Hematopoietic multipotent progenitor cell treated with erythropoietin and hydrocortisone succinate and interleukin-3 and kit ligand, for 4 days (in vitro differentiated cells): ENCODE measurements at regions not wholly inside any gene's neighbourhood (a gene's known extent, or its start where the extent isn't known, plus 50 kb on each side); places are given as distances from the start of the nearest gene placed in this dataset.

ENCODE experiments used
- DNase-seq: peaks from one replicate; pipeline ENCODE4 v3.0.0-alpha.2; 2015

DNA sequence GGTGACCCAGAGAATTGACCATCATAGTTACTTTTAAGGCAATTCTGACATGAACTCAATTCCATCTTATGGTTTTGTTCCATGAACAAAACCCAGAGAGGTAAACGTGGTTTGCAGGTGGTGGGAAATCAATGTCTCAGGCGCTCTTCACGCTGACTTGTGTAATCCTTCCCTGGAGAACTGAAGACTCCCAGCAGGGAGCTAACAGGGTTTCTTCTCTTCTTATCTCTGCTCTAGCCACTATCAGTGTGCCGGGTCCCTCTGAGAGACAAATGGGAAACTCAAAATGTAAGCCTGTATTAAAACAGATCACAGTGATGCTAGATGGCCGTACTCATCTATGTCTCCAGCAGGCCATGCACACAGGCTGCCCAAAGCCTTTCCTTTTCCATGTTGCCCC is 57.6 kb upstream of the ARGLU1 start:
- no peak for DNase-seq

GRCh38 chr13:106623799-106624460 is 56.0 kb upstream of the ARGLU1 start:
- no peak for DNase-seq

GRCh38 chr13:106621833-106622232 is 53.9 kb upstream of the ARGLU1 start:
- DNase-seq, result peak; percentile 17

DNA sequence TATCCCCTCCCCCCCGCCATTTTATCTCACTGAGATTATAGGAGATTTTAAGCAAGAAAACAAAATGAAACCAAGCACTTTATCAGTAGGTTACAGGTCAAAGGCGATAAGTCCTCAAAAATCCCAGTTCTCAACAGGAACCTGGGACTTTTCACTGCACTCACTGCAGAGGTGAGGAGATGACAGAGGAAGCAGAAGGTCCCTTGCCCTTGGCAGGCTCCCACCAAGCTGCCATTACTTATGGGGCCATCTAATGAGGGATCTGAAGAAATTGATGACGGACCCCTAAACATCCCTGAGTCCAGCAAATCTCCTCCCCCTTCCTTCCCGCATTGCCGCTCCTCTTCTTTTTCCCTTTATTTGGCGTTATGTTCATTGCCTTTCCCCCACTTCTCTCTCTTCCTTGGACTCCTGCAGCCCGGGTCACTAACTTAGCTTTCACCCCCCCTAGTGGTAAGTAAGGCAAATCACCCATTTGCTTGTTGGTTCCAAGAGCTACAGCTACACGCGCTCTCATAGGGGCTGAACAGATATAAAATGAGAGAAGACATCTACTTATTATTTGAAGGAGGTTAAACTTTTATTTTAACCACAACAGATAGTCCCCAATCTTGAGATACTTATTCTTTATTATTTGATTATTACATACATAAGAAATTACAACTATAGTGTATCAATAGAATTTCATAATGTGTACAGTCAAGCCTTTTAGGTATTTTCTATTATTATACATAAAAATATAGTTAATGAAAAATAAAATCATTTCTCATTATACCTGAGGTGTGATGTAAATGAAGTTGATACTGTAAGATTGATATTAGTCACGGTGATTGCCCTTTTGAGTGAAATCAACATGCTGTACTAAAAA is 52.0 kb upstream of the ARGLU1 start:
- DNase-seq, result peak; percentile 89
